B cell (primary cell): ENCODE measurements at regions not wholly inside any gene's neighbourhood (a gene's known extent, or its start where the extent isn't known, plus 50 kb on each side); places are given as distances from the start of the nearest gene placed in this dataset.

Experiments
- ATAC-seq: fragments of 200-7000 bp; cut with Tn5 transposase; one replicate; pipeline ENCODE4 v1.10.0; 2021; ENCODE audit warnings: low read depth, mild to moderate bottlenecking, moderate number of reproducible peaks, moderate library complexity
- CTCF ChIA-PET: fragments of 350-600 bp; sonication (Branson Sonifier 250); formaldehyde crosslinking; loops from one replicate; lab custom pipeline; 2021; ENCODE audit warnings: antibody characterized with exemption, inconsistent platforms; lab: Charles Lee
- POLR2A ChIA-PET: fragments of 350-600 bp; sonication (Branson Sonifier 250); formaldehyde crosslinking; loops from one replicate; lab custom pipeline; 2021; ENCODE audit warnings: antibody characterized with exemption; lab: Charles Lee
- DNase-seq: peaks from one replicate; pipeline ENCODE4 v3.0.0; 2013
- H2AFZ ChIP-seq: 2 replicates; pipeline ENCODE4 v1.6.1; 2012; ENCODE audit warnings: mild to moderate bottlenecking, low read depth, low read length; ENCODE audit not compliant: insufficient read depth, poor library complexity, severe bottlenecking
- H3K27ac ChIP-seq, 2 donors: 1 replicate in 1 of 2; 2 replicates in 1 of 2; pipeline ENCODE4 v1.5.1; 2012 to 2013; ENCODE audit warnings: low read length in 2 of 2, mild to moderate bottlenecking in 2 of 2, moderate library complexity in 1 of 2
- H3K27me3 ChIP-seq, 4 experiments: fragments of 200-600 bp in 1 of 4; sonication (generic) in 1 of 4; replicated peaks in 1 of 4; 1 replicate in 2 of 4; 2 replicates in 2 of 4; pipeline versions ENCODE4 v1.6.1 to v1.7.0; 2013 to 2016; ENCODE audit warnings: low read length in 3 of 4, mild to moderate bottlenecking in 2 of 4, mixed read lengths in 1 of 4, moderate library complexity in 1 of 4; ENCODE audit not compliant: insufficient read depth in 4 of 4, control insufficient read depth in 3 of 4; ENCODE audit errors: control extremely low read depth in 1 of 4
- H3K36me3 ChIP-seq, 2 experiments: replicated peaks in 1 of 2; 1 replicate in 1 of 2; 2 replicates in 1 of 2; pipeline versions ENCODE4 v1.6.1 to v1.7.1; 2013; ENCODE audit warnings: low read length in 1 of 2; ENCODE audit not compliant: insufficient read depth in 2 of 2, control insufficient read depth in 1 of 2; ENCODE audit errors: control extremely low read depth in 1 of 2, extremely low read depth in 1 of 2
- H3K4me1 ChIP-seq, 2 donors: fragments of 200-600 bp in 1 of 2; sonication (generic) in 1 of 2; 1 replicate in 1 of 2; 2 replicates in 1 of 2; pipeline versions ENCODE4 v1.5.1 to v1.6.1; 2013 to 2017; ENCODE audit warnings: low read length in 2 of 2; ENCODE audit not compliant: control insufficient read depth in 2 of 2, insufficient read depth in 2 of 2
- H3K4me2 ChIP-seq: replicated peaks from 2 replicates; pipeline ENCODE3; 2012; ENCODE audit warnings: mild to moderate bottlenecking, low read depth, low read length; ENCODE audit not compliant: poor library complexity, severe bottlenecking
- H3K4me3 ChIP-seq, 5 experiments: fragments of 200-600 bp in 1 of 5; sonication (generic) in 1 of 5; 1 replicate in 3 of 5; 2 replicates in 2 of 5; pipeline versions ENCODE4 v1.5.1 to v1.7.0; 2011 to 2016; ENCODE audit warnings: low read length in 4 of 5, mild to moderate bottlenecking in 4 of 5, low read depth in 2 of 5, control low read depth in 1 of 5, moderate library complexity in 1 of 5; ENCODE audit not compliant: insufficient read depth in 1 of 5; ENCODE audit errors: control extremely low read depth in 1 of 5, extremely low read depth in 1 of 5
- H3K79me2 ChIP-seq: fragments of 200-600 bp; sonication (generic); one replicate; pipeline ENCODE4 v1.6.0; 2016; ENCODE audit warnings: low read length; ENCODE audit not compliant: control insufficient read depth, insufficient read depth
- H3K9ac ChIP-seq: fragments of 200-600 bp; sonication (generic); 2 replicates; pipeline ENCODE4 v1.6.1; 2017; ENCODE audit warnings: mild to moderate bottlenecking, low read length, moderate library complexity
- H3K9me3 ChIP-seq, 3 donors: one replicate each; pipeline versions ENCODE4 v1.6.1 to v1.7.1; 2013; ENCODE audit warnings: low read length in 2 of 3; ENCODE audit not compliant: control insufficient read depth in 2 of 3, insufficient read depth in 1 of 3; ENCODE audit errors: control extremely low read depth in 1 of 3
- H4K20me1 ChIP-seq: 2 replicates; pipeline ENCODE4 v1.6.0; 2012; ENCODE audit warnings: mild to moderate bottlenecking, low read length; ENCODE audit not compliant: insufficient read depth, control insufficient read depth, poor library complexity, severe bottlenecking
- H3K27ac Mint-ChIP-seq: one replicate; pipeline ENCODE4 v1.8.0; 2021; ENCODE audit warnings: mixed read lengths
- H3K27me3 Mint-ChIP-seq: one replicate; pipeline ENCODE4 v1.8.0; 2021; ENCODE audit warnings: mixed read lengths
- H3K4me1 Mint-ChIP-seq: one replicate; pipeline ENCODE4 v1.8.0; 2021; ENCODE audit warnings: mixed read lengths
- H3K4me3 Mint-ChIP-seq: one replicate; pipeline ENCODE4 v1.8.0; 2021; ENCODE audit warnings: mixed read lengths
- H3K9me3 Mint-ChIP-seq: one replicate; pipeline ENCODE4 v1.8.0; 2022; ENCODE audit warnings: mixed read lengths; ENCODE audit not compliant: insufficient read depth
- CTCF ChIP-seq: fragments of 200-600 bp; IDR thresholded peaks from one replicate; pipeline ENCODE4 v1.8.0; 2022; ENCODE audit warnings: antibody characterized with exemption, mild to moderate bottlenecking
- EZH2 ChIP-seq: IDR thresholded peaks from 2 replicates; pipeline ENCODE4 v1.6.1; 2012; ENCODE audit warnings: borderline replicate concordance, low read depth, mild to moderate bottlenecking, moderate library complexity, low read length; ENCODE audit not compliant: insufficient read depth, poor library complexity, severe bottlenecking
- WGBS: methylation state at CpG from one replicate; pipeline ENCODE4 v1.1.5; 2013; ENCODE audit warnings: missing lambda C conversion rate; ENCODE audit not compliant: insufficient coverage; 5-methylcytosine and 5-hydroxymethylcytosine counted together
- intact Hi-C: fragments of 100-400 bp; cut with micrococcal nuclease; formaldehyde crosslinking; loops from one replicate; pipeline ENCODE4 v1.10.0; 2022

- no peaks in the 10 kb centered on the region for H3K4me1 Mint-ChIP-seq
- H3K9me3 Mint-ChIP-seq = no peaks in the 10 kb centered on the region
Observed at GRCh38 chr4:19074036-19074435, 1052.5 kb upstream of the LCORL start.

GRCh38 chr4:19063662-19064061 lies 1042.1 kb upstream of the LCORL start:
- Histone ChIP-seq H3K4me2 (no peak overlapping the region), H4K20me1 (no peaks in the 10 kb centered on the region), H3K36me3 (no peaks in the 10 kb centered on the region), H3K4me3 (no peak overlapping the region), H3K9ac (no peak overlapping the region), H3K4me1 (no peaks in the 10 kb centered on the region), H3K79me2 (no peaks in the 10 kb centered on the region), H3K27ac (no peak overlapping the region), H2AFZ (no peak overlapping the region), H3K9me3 (peaks cover 0 to 13% (median 3%) of the 10 kb centered on the region in 3 donors), H3K27me3 (no peaks in the 10 kb centered on the region)
- no peak for ATAC-seq
- CTCF ChIA-PET = no interaction called here
- Mint-ChIP-seq H3K27me3 (no peaks in the 10 kb centered on the region), H3K27ac (no peak overlapping the region), H3K4me3 (no peak overlapping the region), H3K9me3 (no peaks in the 10 kb centered on the region), H3K4me1 (no peaks in the 10 kb centered on the region)
- TF ChIP-seq EZH2 (no peak), CTCF (no peak)
- POLR2A ChIA-PET = no interaction called here
- intact Hi-C loops = no loop called here
- no peak for DNase-seq
- 100% methylated on average over 2 of the region's 5 CpGs for WGBS

More at GRCh38 chr4:19074036-19074435, 1052.5 kb upstream of the LCORL start:
- H3K9me3 ChIP-seq = no peaks in the 10 kb centered on the region
- H2AFZ ChIP-seq = no peak overlapping the region
- H3K27ac Mint-ChIP-seq = no peak overlapping the region
- no peak for TF ChIP-seq EZH2
- TF ChIP-seq CTCF = no peak
- no peak overlapping the region for H3K4me3 ChIP-seq
- no peak for ATAC-seq
- H3K79me2 ChIP-seq = no peaks in the 10 kb centered on the region
- no peak for DNase-seq
- H3K9ac ChIP-seq = no peak overlapping the region
- H3K4me2 ChIP-seq = no peak overlapping the region
- intact Hi-C loops = no loop called here
- H3K4me1 ChIP-seq = no peaks in the 10 kb centered on the region
- ChIA-PET CTCF (no interaction called here), POLR2A (no interaction called here)
- no peaks in the 10 kb centered on the region for H3K27me3 ChIP-seq
- 92% methylated on average over 2 of the region's 2 CpGs for WGBS
- no peaks in the 10 kb centered on the region for H3K27me3 Mint-ChIP-seq
- H4K20me1 ChIP-seq = no peaks in the 10 kb centered on the region
- H3K4me3 Mint-ChIP-seq = no peak overlapping the region
- H3K27ac ChIP-seq = no peak overlapping the region
- no peaks in the 10 kb centered on the region for H3K36me3 ChIP-seq
